GM18502 (cell line): ENCODE measurements at regions not wholly inside any gene's neighbourhood (a gene's known extent, or its start where the extent isn't known, plus 50 kb on each side); places are given as distances from the start of the nearest gene placed in this dataset.

ENCODE experiments used
- ATAC-seq: cut with Tn5 transposase; IDR thresholded peaks from one replicate; pipeline ENCODE4 v1.9.1; 2021; ENCODE audit warnings: mild to moderate bottlenecking; ENCODE audit not compliant: unreplicated experiment, poor library complexity

DNA sequence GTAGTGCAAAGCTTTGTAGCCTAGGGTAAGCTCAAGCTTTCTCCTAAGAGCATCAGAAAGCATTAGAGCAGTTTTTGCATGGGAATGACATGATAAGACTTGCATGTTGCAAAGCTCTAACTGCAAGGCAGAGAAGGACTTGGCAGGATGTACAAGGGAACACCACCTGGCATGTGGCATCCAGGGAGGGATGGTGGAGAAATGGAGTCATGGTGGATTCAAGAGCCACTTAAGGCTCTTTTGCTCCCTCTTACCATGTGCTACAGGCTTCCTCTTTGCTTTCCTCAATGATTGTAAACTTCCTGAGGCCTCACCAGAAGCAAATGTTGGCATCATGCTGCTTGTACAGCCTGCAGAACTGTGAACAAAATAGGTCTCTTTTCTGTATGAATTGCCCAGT, 266.0 kb downstream of the GLI2 start:
- no peak for ATAC-seq

DNA sequence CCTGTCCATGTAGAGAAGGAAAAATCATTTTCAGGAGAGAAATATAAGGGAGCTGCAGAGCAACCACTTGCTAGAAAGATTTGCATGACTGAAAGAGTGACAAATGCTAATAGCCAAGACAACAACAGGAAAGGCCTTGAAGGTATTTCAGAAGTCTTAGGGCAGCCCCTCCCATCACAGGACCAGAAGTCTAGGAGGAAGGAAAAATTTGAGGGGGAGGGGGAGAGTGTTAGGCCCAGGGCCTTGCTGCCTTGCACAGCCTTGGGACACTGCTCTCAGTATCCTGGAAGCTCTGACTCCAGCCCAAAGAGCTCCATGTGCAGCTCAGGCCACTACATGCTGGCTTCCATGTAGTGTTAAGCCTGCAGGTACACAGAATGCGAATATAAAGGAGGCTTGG, 266.9 kb downstream of the GLI2 start:
- no peak for ATAC-seq

DNA sequence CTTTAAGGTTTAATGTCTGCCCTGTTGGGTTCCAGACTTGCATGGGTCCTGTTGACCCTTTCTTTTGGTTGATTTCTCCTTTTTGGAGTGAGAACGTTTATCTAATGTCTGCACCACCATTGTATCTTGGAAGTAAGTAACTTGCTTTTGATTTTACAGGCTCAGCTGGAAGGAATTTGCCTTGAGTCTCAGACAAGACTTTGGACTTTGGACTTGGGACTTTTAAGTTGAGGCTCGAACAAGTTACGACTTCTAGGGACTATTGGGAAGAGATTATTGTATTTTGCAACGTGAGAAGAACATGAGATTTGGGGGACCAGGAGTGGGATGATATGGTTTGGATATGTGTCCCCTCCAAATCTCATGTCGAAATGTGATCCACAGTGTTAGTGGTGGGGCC, 267.7 kb downstream of the GLI2 start:
- no peak for ATAC-seq

DNA sequence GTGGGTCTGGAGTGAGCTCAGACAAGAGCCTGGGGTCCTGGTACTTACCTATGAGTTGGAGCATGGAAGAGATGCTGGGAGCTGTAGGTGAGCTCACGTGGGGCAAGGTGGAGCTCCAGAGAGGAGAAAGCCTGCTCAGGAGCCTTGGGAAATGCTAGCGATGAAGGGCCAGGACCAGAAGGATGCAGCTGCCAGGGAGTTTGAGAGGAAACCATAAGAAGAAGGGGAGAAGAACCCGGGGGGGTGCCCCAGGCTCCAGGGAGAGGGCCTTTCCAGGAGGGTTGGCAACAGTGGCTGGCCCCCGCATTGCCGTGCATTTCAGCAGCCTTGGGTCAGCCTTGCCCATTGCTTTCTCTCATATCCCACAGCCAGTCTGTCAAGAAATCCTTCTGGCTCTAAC, 268.7 kb downstream of the GLI2 start:
- ATAC-seq = no peak

DNA sequence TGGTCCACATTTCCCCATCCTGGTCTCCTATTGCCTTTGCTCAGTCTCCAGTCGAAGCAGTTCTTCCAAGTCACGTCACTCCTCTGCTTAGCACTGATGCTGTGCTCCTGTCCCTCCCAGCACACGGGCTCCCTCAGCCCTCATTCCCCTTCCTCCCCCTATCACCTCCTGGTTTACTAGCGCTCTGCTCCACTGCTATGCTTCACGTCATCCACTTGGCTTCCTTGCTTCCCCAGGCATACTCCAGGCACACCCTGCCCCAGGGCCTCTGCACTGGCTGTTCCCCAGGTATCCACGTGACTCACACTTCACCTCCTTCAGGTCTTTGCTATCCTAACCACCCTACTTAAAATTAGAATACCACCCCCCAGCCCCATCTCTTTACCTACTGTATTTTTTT, 269.3 kb downstream of the GLI2 start:
- no peak for ATAC-seq

DNA sequence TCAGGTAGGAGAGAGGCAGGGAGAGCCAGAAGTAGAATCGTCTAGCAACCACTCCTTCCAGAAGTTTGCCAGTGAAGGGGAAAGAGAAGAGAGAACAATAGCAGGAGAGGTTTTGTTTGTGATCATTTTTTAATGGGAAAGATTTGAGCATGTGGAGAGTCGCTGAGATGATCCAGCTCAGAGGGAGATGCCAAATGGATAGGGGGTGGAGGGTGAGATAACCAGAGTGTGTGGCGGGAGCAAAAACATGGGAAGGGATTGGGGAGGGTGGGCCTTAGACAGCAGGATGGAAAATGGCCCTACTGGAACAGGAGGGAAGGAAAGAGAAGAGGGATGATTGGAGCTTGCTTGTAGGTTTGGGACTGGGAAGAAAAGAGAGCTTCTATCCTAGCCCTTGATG, 269.8 kb downstream of the GLI2 start:
- no peak for ATAC-seq

DNA sequence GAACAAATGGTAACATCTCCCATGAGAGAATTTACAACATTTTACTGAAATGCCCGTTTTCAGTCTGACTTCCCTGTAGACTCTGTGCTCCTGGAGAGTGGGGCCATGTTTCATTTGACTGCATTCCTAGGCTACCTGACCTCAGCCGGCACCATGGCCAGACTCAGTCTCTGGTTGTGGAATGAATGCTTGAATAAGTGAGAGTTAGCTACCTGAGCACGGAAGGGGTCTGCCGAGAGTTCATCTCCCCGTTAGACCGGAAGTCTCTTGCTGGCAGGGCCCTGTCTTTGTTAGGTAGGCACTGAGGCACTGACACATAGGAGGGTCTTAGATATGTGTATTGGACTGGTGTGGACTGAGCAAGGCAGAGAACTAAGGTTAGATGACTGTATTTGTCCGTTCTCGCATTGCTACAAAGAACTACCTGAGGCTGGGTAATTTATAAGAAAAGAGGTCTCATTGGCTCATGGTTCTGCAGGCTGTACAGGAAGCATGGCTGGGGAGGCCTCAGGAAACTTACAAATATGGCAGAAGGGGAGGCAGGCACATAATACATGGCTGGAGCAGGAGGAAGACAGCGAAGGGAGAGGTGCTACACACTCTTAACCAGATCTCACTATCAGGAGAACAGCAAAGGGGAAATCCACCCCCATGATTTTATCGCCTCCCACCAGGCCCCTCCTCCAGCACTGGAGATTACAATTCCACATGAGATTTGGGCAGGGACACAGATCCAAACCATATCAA, 271.2 kb downstream of the GLI2 start:
- ATAC-seq = no peak

DNA sequence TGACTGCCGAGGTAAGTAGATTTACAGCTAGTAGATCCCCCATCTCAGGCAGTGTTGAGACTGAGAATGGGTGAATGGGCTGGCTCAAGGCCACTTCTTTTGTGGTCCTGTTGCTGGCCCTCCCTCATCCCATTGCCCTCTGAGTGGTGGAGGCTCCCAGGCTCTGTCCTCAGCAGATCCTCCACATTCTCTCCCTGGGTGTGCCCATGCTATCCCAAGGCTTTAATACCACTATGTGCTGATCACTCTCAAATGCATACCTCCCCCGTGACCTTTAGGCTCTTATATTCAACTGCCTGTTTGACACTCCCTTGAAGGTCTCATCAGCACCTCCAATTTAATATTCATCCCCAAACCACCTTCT, 271.8 kb downstream of the GLI2 start:
- no peak for ATAC-seq

DNA sequence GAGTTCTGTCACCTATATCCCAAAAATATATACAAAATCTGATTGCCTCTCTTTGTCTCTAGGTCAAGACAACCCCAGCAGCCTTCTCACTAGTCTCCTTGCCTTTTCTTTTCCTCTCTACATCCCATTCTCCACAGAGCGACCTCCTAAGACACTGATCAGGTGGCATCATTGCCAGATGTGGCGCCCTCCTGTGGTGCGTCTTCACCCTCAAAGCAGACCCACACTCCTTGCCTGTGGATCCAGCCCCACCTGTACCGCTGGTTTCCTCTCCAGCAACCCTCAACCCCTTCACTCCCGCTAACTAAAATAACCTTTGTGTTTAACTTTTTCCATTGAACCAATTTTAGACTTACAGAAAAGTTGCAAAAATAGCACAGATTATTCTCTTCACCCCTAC, 273.3 kb downstream of the GLI2 start:
- ATAC-seq = no peak

DNA sequence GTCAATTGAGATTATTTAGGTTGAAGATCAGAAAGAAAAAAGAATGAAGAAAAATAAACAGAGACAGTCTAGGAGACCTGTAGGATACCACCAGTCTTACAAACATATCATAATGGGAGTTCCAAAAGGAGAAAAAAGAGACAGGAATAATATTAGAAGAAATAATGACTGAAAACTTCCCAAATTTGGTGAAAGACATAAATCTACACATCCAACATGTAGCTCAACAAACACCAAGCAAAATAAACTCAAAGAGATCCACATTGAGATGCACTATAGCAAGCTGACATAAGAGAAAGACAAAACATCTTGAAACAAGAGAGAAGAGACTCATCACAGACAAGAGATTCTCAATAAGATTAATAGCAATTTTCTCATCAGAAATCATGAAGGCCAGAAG, 274.0 kb downstream of the TFCP2L1 start:
- ATAC-seq = no peak

DNA sequence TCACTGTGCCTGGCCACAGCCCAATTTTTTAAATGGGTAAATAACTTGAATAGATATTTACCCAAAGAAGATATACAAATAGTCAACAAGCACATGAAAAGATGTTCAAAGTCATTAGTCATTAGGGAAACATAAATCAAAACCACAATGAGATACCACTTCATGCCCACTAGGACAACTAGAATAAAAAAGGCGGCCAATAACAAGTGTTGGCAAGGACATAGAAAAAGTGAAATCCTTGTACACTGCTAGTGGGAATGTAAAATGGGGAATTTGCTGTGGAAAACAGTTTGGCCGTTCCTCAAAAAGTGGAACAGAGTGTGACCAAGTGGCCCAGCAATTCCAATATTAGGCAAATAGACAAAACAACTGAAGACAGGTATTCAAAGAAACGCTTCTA, 270.1 kb downstream of the TFCP2L1 start:
- no peak for ATAC-seq

DNA sequence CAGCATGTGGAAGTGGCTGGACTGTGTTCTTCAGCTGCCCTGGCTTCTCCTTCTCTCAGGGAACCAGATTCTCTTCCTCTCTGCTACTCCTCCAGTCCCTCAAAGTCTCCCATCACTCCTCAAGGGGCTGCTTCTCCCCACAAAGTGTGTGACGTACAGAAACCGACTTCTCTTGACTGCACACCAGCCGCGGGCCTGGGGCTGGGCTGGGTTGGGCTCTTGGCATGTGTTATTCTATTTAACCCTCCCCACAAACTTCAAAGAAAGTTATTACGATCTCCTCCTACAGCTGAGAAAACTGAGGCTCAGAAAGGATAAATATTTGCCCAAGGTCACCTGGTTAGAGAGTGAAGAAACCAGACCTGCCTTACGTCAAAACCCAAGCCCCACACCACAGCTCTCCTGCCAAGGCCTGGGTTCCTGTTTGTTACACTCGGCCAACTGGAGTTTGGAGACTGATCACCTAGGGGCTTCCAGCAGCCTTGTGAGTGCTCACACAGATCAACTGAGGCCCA, 269.0 kb downstream of the TFCP2L1 start:
- no peak for ATAC-seq

DNA sequence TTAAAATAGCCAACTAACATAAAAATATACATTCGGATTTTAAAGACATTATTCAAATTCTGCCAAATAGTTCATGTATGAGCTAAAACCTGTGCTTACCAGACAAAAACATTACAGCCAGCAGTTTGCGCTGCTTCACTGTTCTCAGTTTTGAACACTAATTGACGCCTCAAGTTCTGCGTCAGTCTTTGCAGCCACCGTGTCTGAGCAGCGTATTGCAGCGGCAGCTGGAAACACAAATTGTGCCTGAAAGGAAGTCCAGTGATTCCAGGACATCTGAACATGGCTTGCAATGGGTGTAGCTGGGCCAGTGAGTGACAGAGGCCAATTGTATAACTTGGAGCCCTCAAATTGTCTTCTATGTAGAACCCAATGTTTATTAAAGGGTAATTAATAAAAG, 267.6 kb downstream of the TFCP2L1 start:
- no peak for ATAC-seq

DNA sequence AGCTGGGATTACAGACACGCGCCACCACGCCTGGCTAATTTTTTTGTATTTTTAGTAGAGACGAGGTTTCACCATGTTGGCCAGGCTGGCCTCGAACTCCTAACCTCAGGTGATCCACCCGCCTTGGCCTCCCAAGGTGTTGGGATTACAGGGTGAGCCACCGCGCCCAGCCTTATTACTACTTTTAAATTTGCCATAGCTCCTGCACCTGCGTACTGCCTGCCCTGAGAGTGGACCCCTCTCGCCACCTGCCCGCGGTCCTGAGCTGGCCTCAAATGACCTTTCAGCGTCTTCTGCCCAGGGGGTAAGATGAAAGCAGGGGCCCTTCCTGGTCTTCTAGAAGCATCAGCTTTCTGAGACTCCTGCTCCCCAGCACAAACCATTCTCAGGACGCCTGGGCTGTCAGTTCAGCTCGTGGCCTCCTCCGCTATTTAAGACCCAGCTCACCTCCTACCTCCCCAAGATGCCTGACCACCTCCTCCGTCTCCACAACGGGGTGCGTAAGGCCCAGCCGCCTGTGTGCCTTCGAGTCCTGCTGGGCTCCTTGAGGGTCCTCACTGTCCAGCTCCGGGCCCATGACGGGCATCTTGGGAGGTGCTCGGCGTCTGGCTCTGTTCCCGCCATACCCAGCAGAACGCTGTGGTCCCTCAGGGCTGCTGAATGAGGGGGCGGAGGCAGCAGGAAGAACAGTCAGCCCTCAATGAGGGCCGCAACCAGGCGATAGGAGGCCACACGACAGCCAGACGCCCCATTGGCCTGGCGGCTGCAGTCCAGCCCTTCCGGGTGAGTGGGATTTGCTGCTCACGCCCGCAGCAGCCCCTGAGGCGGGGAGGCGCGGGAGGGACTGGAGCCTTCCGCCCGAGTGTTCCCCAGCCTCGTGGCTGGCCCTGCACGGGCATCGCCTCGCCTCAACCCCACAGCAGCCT, 266.6 kb downstream of the TFCP2L1 start:
- no peak for ATAC-seq

DNA sequence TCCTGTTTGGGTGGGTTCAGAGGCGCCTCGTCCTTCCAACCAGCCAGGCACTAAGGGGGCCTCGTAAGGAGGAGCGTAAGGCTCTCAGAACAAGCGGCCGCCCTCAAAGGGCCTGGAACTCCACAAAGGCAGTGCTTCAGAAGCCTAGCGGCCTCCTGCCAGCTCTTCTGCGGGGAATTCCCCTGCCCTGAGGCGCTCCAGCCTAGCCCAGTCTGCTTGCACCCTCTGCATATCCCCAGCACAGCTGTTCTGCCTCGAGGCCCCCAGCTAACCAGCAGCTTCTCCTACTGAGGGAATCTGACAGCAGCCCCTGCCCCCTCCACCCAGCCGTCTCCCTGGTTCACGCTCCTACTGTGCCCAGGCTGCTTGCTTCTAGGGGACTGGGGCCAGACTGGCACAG, 265.9 kb downstream of the TFCP2L1 start:
- no peak for ATAC-seq

DNA sequence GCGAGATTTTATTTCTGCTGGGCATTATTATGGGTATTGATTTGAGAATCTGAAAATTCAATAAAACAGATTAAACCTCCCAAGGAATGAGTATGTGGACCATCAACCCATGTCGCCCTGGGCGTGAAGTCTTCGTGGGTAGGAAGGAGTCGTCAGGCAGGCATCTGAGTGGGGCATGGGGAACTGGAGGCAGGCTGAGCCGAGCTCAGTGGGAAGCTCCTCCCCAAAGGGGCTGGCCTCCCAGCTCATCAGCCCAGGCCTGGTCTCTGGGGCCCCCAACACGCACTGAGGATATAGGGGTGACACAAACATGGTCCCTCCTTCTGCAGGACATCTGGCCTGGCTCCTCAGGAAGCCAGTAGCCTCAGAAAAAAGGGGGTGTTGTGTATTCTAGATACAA, 265.2 kb downstream of the TFCP2L1 start:
- no peak for ATAC-seq

DNA sequence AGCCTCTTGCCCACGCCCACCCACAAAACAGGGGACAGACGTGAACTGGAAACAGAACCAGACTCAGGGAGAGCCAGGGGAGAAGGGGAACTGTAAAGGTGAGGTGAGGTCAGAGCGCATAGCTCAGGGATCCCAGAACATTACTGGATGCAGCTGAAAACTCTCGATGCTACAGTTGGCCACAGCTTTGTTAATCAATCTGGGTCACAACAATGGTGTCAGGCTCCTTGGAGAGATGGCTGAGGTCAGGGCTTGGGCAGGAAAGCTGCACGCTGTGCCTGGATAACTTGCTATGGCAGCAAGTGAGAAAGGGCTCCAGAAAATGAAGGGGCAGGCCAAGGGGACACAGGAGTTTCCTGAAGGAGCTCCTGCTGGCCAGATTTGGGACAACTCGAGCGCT, 263.3 kb downstream of the TFCP2L1 start:
- no peak for ATAC-seq

DNA sequence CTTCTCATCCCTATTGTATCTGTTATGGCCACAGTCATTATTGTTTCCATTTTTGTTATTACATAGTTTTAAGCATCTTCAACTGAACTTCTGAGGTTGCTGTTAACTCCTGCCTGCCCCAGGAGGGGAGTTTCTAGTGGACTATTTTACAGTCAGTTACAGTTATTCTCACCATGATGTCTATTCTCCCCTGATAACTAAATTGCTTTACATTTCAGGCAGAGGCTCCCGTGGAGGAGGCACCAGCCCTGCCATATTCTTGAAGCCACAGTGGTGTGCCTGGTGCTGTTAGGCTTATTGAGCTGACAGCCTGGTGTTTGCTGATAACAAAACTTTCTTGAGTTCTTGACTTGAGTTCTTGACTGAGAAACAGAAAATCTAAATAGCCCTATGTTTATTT, 256.4 kb downstream of the TFCP2L1 start:
- ATAC-seq = no peak

DNA sequence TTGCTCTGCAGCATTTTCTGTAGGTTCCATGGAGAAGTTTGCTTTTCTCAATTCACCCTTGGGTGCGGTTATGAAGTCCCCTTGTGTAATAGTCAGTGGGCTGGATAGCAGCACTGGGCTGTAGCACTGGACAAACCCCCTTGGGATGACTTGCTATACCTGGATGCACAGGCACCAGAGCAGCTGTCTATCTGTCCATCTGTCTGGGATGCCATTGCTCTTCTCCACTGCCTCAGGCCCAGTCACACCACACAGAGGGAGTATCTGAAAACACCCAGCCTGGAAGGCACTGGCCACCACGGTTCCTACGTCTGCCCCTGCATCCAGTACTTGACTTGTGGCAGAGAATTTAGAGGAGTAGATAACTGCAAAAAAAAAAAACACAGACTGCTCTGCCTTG, 254.5 kb downstream of the TFCP2L1 start:
- ATAC-seq = no peak

DNA sequence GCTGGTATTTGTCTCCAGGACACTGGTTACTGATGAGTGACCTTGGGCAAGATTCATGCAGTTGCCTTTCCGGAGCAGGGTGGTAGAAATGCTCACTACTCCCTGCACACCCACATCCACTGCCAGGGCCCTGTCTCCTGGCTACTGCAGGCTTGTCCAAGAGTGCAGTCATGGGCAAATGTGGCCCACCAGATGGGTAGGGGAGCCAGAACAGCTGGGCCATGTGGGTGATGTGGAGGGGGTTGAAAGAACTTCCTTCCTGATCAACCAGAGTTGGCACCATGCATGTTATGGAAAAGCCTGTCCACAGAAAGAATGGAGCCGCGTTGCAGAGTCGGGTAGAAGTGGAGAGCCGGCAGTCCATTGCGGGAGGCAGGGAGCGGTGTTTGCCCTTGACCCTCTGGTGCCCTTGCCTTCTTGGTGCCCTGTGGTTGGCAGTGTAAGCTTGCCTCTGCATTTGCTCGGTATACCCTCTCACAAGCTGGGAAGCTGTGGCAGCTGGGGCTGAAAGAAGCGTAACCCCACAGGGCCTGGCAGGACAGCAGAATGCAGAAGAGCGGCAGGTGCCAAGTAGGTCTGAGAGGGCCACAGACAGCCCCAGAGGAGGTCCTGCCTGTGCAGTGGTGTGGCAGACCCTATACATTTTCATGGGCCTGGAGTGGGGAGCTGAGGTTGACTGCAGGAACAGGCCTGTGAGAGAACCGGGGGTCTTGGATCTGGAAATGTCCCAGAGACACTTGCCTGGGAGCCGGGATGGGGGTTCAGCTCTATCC, 253.2 kb downstream of the TFCP2L1 start:
- ATAC-seq = no peak

DNA sequence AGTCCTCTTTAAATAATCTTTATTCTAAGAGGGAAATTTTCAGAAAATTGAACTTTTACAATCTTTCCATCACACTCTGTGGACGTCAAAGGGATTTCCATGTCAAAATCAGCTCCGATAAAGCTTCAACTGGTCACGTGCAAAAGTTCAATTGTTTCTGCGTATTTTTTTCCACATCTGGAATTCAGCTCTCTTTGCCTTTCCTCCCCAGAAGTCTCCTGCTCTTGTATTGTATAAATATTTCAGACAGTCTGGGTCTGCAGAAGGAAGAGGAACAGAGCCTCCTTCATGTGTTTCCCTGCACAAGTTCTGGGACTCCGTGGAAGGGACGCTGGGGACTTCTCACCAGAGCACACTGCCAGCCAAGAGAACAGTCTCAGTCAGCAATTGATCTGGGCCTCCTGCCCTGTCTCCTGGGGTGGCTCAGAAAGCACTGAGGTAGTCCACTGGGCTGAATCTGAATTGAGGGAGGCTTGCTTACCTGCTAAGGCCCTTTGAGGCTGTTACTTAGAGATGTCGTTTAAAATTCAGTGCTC, 251.5 kb downstream of the TFCP2L1 start:
- no peak for ATAC-seq
